ENCODE measurements at regions not wholly inside any gene's neighbourhood (a gene's known extent, or its start where the extent isn't known, plus 50 kb on each side); places are given as distances from the start of the nearest gene placed in this dataset.

DNA sequence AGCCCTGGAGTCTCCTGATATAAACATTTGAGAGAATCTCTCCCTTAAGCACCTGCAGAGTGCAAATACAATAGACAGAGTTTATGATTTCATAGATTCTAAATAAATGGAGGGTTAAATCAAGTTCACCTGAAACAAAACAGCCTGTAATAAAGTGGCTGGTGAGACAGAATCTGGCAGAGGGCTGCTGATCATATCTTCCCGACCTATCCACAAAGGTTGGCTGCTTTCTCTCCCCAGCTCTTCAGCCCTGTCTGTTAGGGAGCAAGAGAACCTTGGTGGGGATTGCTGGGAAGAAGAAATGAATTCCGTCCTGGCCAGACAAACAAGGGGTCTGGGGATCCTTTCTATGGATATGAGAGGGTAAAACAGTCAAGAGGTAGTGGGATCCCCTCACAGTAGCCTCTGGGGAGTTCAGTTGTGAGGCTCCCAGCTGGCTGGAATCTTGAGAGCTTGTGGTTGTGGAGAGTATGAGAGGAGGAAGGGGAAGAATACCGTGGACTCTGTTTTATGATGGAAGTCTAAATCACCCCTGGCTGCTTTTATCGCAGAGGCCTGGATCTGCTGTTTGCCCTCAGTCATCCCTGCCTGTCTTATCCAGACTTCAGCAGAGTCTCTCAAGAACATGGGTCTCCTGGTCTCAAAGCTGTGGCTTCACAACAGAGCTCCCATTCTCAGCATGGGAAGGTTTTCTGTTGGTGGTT lies 451.3 kb downstream of the NTRK3 start:
- no peak for DNase-seq

DNA sequence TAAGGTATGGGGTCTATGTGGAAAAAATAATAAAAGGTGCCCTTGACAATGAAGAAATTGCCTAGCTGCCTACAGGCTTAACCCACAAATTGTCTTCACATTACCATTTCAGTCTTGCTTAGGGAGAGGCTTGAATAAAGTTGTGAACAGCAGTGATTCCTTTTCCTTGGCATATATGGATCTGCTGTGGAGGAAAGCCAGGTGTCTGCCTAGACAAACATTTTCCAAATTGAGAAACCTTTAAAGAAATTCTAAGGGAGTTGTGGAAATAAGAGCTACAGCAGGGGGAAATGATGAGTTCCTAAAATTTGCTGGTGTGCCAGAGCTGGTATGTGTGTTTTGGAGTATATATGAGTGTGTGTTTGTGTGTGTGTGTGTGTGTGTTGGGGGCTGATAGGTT lies 452.1 kb downstream of the NTRK3 start:
- no peak for DNase-seq

DNA sequence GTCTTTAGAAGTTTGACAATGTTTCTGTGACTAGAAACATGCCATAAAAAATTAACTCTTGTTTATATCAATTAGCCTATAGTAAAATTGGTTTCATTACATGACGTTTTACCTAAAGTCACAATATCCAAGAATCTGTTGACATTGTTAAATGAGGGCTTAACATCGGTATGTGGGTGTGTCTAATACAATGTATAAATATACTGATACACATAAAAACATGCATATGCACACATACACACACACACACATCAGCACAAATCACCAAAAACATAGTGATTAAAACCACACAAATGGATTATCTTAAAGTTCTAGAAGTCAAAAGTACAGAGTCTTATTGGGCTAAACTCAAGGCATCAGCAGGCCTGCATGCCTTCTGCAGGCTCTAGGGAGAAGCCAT lies 456.7 kb downstream of the NTRK3 start:
- DNase-seq: no peak

DNA sequence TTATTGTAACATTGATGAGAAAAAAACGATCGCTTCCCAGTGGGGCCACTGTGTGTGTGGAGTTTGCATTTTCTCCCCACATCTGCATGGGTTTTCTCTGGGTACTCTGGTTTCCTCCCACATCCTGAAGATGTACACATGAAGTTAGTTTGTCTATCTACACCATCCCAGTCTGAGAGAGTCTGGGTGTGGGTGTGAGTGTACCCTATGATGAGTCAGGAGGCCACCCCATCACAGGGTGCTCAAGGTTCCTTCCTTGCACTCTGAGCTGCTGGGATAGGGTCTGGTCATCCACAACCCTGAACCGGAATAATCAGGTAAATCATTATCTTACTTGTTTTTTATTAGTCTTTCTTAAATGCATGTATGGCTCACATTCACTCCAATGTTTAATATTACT lies 457.1 kb downstream of the NTRK3 start:
- DNase-seq: no peak

DNA sequence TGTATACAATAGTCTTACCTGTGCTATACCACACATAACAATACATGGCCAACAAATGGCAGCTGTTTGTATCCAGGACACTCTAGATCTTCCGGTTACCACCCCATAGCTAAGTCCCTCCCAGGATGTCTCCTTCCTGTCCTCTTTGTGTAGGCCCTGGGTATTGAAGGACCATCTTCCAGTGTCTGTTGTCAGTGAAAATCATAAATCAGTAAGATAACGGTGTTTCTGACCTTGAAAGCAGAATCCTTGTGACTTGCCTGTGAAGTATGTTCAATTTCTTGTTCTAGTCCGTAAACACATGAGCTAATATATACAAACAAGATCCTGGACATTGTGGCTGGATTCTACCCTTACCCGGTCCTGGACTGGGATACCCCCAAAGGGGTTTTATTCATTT lies 462.8 kb downstream of the NTRK3 start:
- DNase-seq: no peak

DNA sequence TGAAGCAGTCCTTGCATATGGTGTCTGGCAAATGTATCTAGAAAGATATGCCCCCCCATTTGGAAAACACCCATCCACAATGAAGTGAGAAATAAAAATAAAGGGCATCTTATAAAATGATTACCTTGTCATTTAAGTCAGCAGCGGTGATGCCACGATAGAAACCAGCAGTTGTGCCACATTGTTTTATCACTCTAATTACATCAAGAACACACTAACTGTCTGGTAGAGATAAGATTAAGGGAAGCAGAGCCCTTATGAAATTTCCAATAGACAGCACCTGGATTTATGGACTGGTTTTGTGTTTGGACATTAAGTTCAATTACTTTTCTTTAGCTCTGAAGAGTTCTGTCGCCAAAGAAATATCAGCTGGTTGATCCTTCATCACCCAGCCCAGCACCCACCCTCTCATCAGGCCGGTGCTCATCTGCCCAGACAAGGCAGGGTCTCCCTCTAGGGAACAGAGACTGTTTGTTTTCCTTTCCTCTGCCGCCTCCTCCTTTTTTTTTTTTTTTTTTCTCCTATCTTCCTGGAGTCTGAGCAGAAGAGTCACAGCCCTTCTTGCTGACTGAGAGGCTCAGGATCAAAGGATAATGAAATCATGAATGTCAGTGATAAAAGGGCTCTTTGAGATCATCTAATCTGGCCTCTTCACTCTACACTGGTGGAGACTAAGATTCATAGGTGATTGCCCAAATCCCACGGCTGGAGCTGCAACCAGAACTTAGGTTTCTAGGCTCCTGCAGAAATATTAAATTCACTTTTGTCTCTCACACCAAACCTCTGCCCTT lies 464.1 kb downstream of the NTRK3 start:
- no peak for DNase-seq

DNA sequence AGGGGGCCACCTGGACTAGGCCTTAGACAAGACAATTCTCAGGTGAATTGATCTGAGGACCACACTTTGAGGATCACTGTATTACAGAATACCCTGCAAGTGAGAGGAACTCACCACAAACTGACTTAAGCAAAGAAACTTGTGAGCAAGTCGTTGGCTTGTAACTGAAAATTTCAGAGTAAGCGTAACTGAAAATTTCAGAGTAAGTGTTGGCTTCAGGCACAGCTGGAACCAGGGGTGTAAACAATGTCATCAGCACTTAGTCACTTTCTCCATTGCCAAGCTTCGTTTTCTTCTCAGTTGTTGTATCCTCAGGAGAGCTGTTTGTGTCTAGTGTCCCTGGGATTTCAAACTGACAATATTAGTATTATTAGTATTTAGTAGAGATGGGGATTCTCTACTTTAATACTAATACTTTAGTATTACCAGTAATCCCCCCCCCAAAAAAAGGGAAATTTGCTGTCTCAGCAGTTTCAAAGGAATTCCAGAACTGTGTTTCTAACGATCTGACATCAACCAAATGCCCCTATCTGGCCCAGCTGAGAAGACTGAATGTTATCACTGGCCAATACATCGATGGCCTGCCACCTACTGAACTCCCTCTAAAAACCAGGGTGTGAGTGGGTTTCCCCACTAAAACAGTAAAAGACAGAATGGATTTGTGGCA lies 474.4 kb downstream of the NTRK3 start:
- DNase-seq: no peak

DNA sequence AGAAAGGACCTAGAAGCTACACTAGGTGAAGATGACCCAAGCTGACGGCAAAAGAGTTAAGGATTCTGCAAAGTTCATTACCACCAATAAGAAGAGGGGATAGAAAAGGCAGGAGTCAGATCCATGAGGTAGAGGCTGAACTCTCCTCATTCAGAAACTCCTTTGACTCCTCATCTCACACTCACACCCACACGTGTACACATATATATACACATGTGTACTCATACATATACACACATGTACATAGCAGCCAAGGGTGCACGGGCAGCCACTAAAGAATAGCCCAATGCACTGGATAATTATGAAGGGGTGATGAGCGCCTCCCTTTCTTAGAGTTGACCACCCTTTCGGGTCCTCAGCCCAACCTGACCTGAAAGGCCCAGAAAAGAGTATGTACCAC lies 476.8 kb downstream of the NTRK3 start:
- no peak for DNase-seq

DNA sequence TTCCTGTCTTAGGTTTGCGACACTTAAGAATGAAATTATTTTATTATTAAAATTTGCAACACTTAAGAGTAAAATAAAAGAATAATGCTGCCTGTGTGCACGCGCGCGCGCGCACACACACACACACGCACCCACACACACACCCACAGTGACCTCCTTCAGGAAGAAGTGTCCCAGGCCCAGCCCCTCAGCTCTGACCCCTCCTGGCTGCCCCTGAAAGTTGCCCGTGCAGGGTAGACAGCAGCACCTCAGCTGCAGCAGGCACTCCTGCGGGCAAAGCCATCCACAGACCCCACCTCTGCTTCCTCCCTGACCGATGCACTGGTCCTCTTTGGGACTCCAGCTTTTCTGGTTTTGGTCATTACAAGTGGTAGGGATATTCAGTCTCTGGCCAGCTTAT lies 478.2 kb downstream of the NTRK3 start:
- DNase-seq: no peak

DNA sequence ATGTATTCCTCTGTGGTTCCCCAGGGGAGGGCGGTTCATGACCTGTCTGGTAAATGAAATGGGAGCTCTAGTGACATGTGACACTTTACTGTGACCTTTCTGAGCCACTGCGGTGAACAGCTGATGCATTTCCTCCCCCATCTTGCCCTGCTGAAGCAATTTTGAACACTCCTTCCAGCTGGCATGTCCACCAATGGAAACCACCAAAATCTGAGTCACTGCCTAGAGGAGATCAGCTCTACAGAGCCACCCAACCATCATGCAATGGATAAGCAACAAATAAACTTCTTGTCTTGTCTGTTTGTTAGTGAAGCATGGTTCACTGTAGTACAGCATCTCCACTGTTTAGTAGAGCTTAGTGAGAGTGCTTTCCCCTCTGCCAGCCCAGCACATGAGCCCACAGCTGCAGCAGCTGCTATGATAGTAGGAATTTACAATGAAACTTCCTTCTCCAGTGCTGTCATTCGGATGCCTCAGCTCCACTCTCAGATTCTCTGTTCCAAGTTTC lies 479.4 kb downstream of the NTRK3 start:
- no peak for DNase-seq

DNA sequence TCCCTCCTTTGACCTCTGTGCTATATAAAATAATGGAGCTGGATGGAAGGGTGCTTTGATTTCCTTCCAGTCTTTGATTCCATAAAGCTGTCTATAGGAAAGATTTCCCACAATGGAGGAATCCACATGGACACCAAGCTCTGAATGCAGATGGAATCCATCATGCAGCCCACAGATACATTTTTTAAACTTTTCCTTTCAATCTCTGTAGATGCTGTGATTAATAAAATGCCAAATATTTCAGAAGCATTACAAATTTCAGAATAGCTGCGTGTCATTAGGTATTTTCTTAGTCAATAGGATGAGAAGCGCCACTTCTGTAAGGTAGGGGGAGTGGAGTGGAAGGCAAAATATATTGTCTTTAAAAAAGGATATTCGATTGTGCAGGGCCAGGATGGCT lies 489.0 kb downstream of the NTRK3 start:
- DNase-seq: no peak

DNA sequence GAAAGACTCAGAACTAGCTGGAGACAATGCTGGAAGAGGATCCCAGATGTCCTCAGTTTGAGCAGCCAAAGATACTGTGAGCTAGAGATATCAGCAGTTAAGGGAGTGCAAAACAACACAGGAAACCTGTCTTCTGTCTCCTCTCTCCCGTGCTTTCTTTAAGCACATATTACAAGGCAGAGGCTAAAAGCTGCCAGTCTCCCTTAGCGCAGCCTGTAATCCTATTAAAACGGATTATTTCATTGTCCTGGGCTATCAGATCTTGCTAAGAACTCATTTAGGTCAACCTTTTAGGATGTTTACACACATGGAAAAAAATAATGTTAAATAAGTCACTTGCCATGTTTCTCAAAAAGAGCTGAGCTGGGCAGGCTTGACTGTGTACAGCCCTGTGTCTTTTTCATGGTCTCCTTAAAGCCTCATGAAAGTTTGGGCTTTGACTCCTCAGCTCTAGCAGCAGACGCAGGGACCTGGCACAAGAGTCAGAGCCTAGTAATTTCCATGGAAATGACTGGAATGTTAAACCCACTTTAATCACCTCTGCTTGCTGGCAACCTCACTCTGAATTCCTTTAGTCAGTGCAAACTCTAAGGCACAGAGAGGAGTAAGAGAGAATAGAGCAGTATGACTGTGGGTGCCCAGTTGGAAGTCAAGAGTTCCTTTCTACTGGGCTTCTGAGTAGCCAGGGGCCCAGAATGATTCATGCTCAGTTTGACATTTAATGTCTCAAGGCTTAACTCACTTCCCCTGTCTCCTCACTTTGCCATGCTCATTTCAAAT lies 491.9 kb downstream of the NTRK3 start:
- no peak for DNase-seq

DNA sequence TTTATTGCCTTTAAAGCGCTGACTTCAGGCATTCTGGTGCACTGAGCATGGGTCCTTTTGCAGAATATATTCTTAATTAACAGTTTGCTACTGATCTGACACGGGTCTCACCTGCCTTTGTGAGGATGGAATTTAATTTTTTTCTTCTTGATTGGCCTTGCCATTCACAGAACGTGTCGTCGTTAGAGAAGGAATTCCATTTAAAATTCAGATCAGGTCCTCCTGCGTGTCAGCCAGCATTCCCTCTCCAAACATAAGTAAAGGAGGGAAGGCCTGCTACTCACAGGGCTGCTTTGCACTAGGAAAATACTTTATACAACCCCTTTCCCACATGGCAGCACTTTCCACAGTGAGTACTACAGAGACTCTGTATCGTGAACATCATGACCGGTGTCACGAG lies 492.7 kb downstream of the NTRK3 start:
- DNase-seq: no peak

DNA sequence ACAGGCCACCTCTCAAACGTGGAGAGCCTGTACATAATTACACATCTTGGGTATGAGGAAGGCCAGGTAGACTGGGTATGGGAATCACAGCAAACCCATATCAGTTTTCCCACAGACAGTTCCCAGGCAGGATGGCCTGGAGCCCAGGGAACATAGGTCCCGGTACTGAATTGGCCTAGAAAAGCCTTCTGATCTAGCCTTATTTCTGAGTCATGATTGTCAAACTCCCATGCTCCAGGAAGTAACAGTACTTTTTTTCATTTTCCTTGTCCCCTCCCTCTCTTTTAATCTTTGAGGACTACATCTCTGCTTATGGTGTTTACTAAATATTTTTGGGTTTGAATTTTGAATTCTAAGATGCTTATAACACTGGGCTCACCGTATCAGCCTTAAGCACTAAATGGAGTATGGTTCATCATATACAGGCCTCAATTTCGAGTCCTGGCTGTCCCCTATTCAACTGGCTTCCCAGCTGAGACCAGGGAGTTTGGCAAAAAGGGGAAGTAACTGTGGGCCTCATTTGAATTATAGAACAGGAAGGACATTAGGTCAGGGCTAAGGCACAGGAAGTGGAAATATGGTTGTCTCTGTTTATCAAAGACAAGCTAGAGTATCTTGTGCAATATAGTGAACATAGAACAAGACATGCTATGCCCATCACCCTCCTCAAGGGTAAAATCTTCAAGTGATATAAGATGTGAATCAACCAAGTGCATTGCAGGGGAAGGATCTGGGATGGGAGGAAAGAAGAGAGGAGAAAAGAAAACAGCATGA lies 494.6 kb downstream of the NTRK3 start:
- DNase-seq: no peak

DNA sequence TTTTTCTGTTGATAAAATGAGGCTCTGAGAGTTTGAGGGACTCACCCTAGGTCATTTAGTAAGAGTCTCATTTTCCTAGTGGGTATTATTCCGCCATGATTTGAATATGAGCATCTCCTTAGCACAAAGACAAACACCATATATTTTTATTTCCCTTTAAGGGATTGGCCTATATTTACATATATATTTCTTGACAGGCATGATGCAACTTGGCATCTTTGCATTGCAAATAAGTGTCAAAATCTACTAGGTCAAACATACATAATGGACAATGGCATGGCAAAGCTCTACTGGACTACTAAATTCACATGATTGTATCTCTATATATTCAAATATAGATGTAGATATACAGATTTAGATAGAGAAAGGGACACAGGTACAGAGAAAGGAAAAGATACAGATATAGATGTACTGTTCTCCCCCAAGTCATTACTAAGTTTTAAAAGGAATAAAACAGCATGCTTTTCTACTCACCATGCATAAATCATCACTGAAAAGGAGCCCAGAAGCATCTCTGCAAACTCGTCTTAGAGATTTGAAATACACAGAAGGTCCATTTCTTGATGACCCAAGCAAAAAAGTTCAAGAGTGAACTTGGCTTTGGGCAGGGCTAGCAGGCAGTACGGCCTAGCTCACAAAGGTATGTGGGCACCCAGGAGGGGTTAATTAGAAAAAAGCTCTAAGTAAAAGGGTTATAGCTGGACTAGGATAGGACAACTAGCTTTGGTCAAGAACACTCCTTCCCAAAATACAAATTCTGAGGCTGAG lies 495.8 kb downstream of the NTRK3 start:
- DNase-seq: no peak

DNA sequence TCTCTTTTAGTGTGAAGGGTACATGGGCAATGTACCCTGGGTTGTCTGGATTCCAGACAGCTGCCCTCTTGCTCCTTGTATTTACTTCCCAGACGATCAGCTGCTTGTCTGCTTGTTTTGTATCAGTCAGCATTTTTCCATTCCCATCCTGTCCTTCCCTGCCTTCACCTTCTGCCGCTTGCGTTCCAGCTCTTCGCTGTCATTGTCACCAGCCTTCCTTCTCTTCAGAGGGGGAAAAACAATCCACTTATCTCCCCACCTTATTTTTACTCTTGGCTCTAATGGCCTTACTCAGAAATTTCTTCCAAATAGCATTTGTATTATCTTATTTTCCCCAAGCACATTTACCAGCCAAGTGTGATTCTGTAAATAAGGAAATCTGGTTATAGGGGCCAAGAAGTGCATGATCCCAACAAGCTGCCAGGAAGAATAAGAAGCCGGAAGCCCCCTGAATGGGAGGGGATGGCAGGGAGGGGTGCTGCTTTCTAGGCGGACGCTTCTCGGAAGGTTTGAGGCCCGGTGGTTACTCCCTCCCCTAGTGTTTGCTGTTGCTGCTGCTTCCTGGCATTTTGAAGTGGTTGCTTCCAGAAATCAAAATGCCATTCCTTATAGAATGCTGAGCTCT lies 497.6 kb downstream of the NTRK3 start:
- DNase-seq: no peak

DNA sequence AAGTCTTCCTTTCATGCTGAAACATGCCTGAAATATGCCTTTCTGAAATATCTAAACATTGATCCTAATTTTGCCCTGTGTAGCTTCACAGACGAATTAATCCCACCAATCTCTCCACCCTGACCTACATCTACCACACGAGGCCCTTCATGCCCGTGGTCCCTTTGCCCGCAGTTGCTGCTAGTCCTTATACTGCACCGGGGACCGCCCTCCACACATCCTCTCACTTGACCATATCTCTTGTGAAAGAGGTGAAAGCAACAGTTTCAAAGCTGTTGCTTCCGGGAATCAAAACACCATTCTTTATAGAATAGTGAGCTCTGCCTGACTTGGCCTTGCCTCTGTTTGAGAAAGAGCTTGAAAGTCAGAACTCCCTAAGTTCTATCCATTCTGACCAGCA lies 499.5 kb downstream of the NTRK3 start:
- no peak for DNase-seq

DNA sequence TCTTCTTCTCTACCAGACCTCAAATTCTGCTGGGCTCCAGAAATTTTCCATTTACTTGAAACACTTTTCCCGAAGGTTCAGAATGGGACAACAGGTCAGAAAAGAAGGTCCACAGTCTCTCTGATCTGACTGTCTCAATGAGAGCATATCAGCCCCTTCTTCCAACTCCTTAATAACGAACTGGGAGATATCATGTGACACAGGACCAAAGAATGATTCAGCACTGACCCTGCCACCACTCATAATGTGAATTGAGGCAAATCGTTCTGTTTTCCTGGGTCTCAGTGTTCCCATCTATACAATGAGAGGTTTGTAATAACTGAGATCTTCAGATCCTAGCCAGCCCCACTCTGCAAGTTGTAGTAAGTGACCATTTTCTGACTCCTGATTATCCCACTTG lies 500.5 kb downstream of the NTRK3 start:
- no peak for DNase-seq

DNA sequence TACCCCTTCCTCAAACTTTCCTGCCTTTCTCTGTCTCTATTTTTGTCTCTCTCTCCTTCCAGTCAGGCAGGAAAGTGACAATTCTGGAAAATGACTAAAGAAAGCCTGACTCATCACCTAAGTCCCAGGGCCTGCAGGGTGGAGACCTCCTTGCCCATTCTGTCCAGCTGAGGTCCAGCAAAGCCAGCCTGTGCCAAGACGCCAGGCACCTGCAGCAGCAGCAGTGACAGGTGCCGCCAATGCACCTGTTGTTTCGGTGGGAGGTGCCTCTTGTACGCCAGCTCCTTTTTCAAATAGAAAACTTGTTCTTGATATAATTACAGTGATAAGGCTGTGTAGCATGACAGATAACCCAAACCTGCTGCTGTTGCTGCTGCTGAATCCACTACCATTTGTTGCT lies 501.3 kb downstream of the NTRK3 start:
- no peak for DNase-seq

DNA sequence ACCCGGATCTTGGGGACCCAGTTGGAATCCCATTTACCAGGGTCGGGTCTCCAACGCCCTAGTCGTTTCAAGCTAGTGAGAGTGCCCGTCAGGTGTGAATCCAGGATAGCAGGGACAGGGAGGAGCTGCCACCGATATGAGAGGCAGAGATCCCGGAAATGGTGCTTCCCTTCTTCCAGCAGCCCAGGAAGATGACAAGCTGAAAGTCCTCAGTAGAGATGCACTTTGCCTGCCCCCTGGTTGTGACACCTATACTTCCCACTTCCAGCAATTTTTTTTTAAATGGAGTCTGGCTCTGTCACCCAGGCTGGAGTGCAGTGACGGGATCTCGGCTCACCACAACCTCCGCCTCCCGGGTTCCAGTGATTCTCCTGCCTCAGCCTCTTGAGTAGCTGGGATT lies 503.0 kb downstream of the NTRK3 start:
- DNase-seq: no peak

Data from stimulated activated CD8-positive, alpha-beta memory T cell treated with anti-CD3 and anti-CD28 coated beads, Interleukin-4, amount 100 ng/mL, for 48 hours (primary cell).